GM12891 (cell line): ENCODE measurements at regions not wholly inside any gene's neighbourhood (a gene's known extent, or its start where the extent isn't known, plus 50 kb on each side); places are given as distances from the start of the nearest gene placed in this dataset.
"Not testable (repeated sequence)": the region's sequence is repeated elsewhere in the genome, so short reads cannot be mapped to it uniquely, and the experiment has no call there.

ENCODE experiments used
- PAX5 ChIP-seq: IDR thresholded peaks from 2 replicates; pipeline ENCODE4 v1.6.1; 2011; ENCODE audit warnings: low read length, moderate library complexity, mild to moderate bottlenecking; ENCODE audit not compliant: insufficient read depth, severe bottlenecking
- POLR2A ChIP-seq: IDR thresholded peaks from 2 replicates; pipeline ENCODE4 v1.6.1; 2011; ENCODE audit warnings: low read depth, low read length, control low read depth
- POLR2AphosphoS5 ChIP-seq: IDR thresholded peaks from 2 replicates; pipeline ENCODE4 v1.6.1; 2011; ENCODE audit warnings: low read depth, low read length, control low read depth
- TAF1 ChIP-seq: IDR thresholded peaks from 2 replicates; pipeline ENCODE4 v1.6.1; 2011; ENCODE audit warnings: low read depth, low read length, control low read depth

- not testable (repeated sequence) for TF ChIP-seq POLR2A, TAF1, POLR2AphosphoS5, PAX5
These were observed 108.5 kb upstream of the TPTE start for GRCh38 chr21:10412928-10413246.
